ENCODE measurements at regions not wholly inside any gene's neighbourhood (a gene's known extent, or its start where the extent isn't known, plus 50 kb on each side); places are given as distances from the start of the nearest gene placed in this dataset.

DNA sequence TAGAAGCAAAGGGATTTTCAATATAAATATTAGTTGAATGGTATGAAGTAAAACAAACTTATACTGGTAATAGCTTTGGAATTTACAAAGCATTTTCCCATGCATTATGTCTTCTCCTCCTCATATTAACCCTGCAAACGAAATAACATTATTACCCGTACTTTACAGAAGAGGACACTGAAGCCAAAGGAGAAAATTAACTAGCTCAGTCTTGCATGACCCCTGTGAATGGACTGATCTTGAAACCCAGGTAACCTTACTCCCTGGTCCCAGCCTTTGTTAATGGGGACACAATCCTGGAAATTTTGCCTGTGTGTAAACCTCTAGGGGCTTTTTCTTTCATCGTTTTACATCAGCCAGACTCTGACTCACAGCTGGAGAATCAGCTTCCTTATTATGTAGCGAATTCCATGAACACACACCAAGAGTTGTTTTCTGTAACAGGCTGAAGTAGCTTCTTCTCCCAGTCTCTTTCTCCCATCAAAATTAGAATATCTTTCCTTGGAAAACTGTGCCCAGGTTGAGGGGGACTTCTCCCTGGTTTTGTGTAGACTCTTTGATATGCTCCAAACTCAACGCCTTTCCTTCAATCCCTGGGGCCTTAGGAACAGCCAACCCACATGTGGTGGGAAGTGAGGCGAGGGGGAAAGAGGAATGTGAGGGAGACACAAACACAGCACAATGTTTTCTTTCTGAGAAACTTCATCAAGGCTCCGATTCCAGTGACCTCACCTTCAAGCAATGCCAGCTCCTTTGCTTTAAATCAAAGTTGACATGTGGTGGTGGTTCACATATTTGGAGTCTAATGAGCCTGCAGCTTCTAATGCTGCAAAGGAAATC lies 480.9 kb upstream of the PAPPA start:
- TF ChIP-seq, protein P1, sequence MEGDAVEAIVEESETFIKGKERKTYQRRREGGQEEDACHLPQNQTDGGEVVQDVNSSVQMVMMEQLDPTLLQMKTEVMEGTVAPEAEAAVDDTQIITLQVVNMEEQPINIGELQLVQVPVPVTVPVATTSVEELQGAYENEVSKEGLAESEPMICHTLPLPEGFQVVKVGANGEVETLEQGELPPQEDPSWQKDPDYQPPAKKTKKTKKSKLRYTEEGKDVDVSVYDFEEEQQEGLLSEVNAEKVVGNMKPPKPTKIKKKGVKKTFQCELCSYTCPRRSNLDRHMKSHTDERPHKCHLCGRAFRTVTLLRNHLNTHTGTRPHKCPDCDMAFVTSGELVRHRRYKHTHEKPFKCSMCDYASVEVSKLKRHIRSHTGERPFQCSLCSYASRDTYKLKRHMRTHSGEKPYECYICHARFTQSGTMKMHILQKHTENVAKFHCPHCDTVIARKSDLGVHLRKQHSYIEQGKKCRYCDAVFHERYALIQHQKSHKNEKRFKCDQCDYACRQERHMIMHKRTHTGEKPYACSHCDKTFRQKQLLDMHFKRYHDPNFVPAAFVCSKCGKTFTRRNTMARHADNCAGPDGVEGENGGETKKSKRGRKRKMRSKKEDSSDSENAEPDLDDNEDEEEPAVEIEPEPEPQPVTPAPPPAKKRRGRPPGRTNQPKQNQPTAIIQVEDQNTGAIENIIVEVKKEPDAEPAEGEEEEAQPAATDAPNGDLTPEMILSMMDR (IDR thresholded peaks at IDR 0.05; ENCODE audit: borderline replicate concordance, extremely low read depth, low read length, poor library complexity, severe bottlenecking): no peak
- TF ChIP-seq EZH2 (IDR thresholded peaks at IDR 0.05; ENCODE audit: borderline replicate concordance, low read depth, low read length, severe bottlenecking): no peak
- ATAC-seq (ENCODE audit: insufficient read depth, low read depth): no peak
- Histone ChIP-seq H3K27me3 (ENCODE audit: insufficient read depth, low read length, poor library complexity) (no peaks in the 10 kb centered on the region), H3K4me1 (ENCODE audit: insufficient read depth, low read length) (no peaks in the 10 kb centered on the region), H3K36me3 (ENCODE audit: insufficient read depth, low read length) (no peaks in the 10 kb centered on the region), H3K4me3 (ENCODE audit: low read depth in 1 of 2, low read length in 2 of 2) (no peak overlapping the region), H4K20me1 (ENCODE audit: insufficient read depth, low read length) (no peaks in the 10 kb centered on the region), H3K79me2 (ENCODE audit: insufficient read depth, low read length) (no peaks in the 10 kb centered on the region), H3K9me3 (ENCODE audit: insufficient read depth, low read length, severe bottlenecking) (no peaks in the 10 kb centered on the region), H3K27ac (ENCODE audit: low read length) (no peak overlapping the region), H3K9ac (ENCODE audit: low read depth, low read length) (no peak overlapping the region), H2AFZ (ENCODE audit: low read depth, low read length) (no peak overlapping the region), H3K4me2 (ENCODE audit: insufficient read depth, low read length) (no peak overlapping the region)
- no peak for DNase-seq

DNA sequence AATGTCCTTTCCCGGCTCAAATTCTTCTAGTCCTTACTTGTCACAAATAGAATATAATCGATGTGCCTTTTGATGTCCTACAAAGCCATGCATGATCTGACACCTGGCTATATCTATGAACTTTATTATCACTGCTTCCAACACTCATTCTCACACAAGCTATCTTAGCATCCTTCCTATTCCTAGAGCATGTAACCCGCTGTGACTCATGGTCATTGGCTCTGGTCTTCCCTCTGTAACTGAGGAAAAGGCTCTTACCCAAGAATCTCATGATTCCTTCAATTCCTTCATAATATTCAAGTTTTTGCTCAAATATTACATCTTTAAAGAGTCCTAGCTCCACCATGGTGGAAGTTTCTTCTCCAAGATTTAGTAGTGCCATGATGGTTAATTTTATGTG lies 480.0 kb upstream of the PAPPA start:
- no peaks in the 10 kb centered on the region for H3K4me1 ChIP-seq (ENCODE audit: insufficient read depth, low read length)
- no peak overlapping the region for H3K9ac ChIP-seq (ENCODE audit: low read depth, low read length)
- no peak overlapping the region for H3K4me3 ChIP-seq (ENCODE audit: low read depth in 1 of 2, low read length in 2 of 2)
- DNase-seq (no peak), ATAC-seq (ENCODE audit: insufficient read depth, low read depth) (no peak)
- H2AFZ ChIP-seq (ENCODE audit: low read depth, low read length): no peak overlapping the region
- H3K27me3 ChIP-seq (ENCODE audit: insufficient read depth, low read length, poor library complexity): no peaks in the 10 kb centered on the region
- no peaks in the 10 kb centered on the region for H3K36me3 ChIP-seq (ENCODE audit: insufficient read depth, low read length)
- no peaks in the 10 kb centered on the region for H4K20me1 ChIP-seq (ENCODE audit: insufficient read depth, low read length)
- H3K4me2 ChIP-seq (ENCODE audit: insufficient read depth, low read length): no peak overlapping the region
- H3K27ac ChIP-seq (ENCODE audit: low read length): no peak overlapping the region
- TF ChIP-seq EZH2 (IDR thresholded peaks at IDR 0.05; ENCODE audit: borderline replicate concordance, low read depth, low read length, severe bottlenecking): no peak
- TF ChIP-seq, protein P1 (IDR thresholded peaks at IDR 0.05; ENCODE audit: borderline replicate concordance, extremely low read depth, low read length, poor library complexity, severe bottlenecking): no peak
- H3K79me2 ChIP-seq (ENCODE audit: insufficient read depth, low read length): no peaks in the 10 kb centered on the region
- no peaks in the 10 kb centered on the region for H3K9me3 ChIP-seq (ENCODE audit: insufficient read depth, low read length, severe bottlenecking)

DNA sequence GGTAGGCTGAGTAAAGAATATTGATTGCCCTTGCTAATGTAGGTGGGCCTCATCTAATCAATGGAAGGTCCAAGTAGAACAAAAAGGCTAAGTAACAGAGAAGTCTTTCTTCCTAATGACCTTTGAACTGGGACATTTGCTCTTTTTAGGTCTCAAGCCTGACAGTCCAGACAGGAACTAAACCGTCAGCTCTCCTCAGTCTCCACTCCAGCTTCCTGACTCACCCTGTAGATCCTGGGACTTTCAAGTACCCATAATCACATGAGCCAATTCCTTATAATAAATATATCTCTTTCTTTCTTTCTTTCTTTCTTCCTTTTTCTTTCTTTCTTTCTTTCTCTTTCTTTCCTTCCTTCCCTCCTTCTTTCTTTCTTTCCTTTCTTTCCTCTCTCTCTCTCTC lies 479.5 kb upstream of the PAPPA start:
- H3K36me3 ChIP-seq (ENCODE audit: insufficient read depth, low read length): no peaks in the 10 kb centered on the region
- H3K27ac ChIP-seq (ENCODE audit: low read length): no peak overlapping the region
- no peaks in the 10 kb centered on the region for H3K27me3 ChIP-seq (ENCODE audit: insufficient read depth, low read length, poor library complexity)
- TF ChIP-seq EZH2 (IDR thresholded peaks at IDR 0.05; ENCODE audit: borderline replicate concordance, low read depth, low read length, severe bottlenecking): no peak
- TF ChIP-seq, protein P1 (IDR thresholded peaks at IDR 0.05; ENCODE audit: borderline replicate concordance, extremely low read depth, low read length, poor library complexity, severe bottlenecking): no peak
- H3K9me3 ChIP-seq (ENCODE audit: insufficient read depth, low read length, severe bottlenecking): no peaks in the 10 kb centered on the region
- H3K4me2 ChIP-seq (ENCODE audit: insufficient read depth, low read length): no peak overlapping the region
- no peak overlapping the region for H2AFZ ChIP-seq (ENCODE audit: low read depth, low read length)
- no peak overlapping the region for H3K9ac ChIP-seq (ENCODE audit: low read depth, low read length)
- ATAC-seq (ENCODE audit: insufficient read depth, low read depth): no peak
- H4K20me1 ChIP-seq (ENCODE audit: insufficient read depth, low read length): no peaks in the 10 kb centered on the region
- no peaks in the 10 kb centered on the region for H3K79me2 ChIP-seq (ENCODE audit: insufficient read depth, low read length)
- no peak overlapping the region for H3K4me3 ChIP-seq (ENCODE audit: low read depth in 1 of 2, low read length in 2 of 2)
- no peaks in the 10 kb centered on the region for H3K4me1 ChIP-seq (ENCODE audit: insufficient read depth, low read length)
- DNase-seq: no peak

All from DND-41 (cell line).